ENCODE measurements at regions not wholly inside any gene's neighbourhood (a gene's known extent, or its start where the extent isn't known, plus 50 kb on each side); places are given as distances from the start of the nearest gene placed in this dataset.

GRCh38 chrX:63426519-63426918 is 75.4 kb upstream of the SPIN4 start:
- TF ChIP-seq POLR2A (IDR thresholded peaks at IDR 0.05) (no peak), CTCF (IDR thresholded peaks at IDR 0.05) (no peak)

Data from thyroid gland (tissue), 4 donors.